HepG2 (cell line): ENCODE measurements at regions not wholly inside any gene's neighbourhood (a gene's known extent, or its start where the extent isn't known, plus 50 kb on each side); places are given as distances from the start of the nearest gene placed in this dataset.
A peak's percentile ranks its signal among the peaks of the same experiment; 100 is the strongest.

Source experiments
- CEBPB ChIP-seq: IDR thresholded peaks from 2 replicates; pipeline ENCODE4 v1.6.1; 2011; ENCODE audit warnings: low read depth, low read length, improper control_type of control experiment, borderline replicate concordance
- ETV5 ChIP-seq: IDR thresholded peaks from 2 replicates; pipeline ENCODE4 v1.6.1; 2018; ENCODE audit warnings: missing biosample characterization, missing genetic modification reagents, inconsistent platforms, borderline replicate concordance
- HHEX ChIP-seq: IDR thresholded peaks from 2 replicates; pipeline ENCODE4 v1.6.1; 2016; ENCODE audit warnings: control low read depth
- JUN ChIP-seq: sonication (generic); formaldehyde crosslinking; IDR thresholded peaks from 2 replicates; pipeline ENCODE4 v1.4.0; 2020; ENCODE audit warnings: mild to moderate bottlenecking, missing genetic modification reagents
- KAT2B ChIP-seq: fragments of 150-350 bp; IDR thresholded peaks from 2 replicates; pipeline ENCODE4 v1.6.1; 2014; ENCODE audit warnings: low read depth, low read length, borderline replicate concordance
- MZF1 ChIP-seq: sonication (generic); formaldehyde crosslinking; IDR thresholded peaks from 2 replicates; pipeline ENCODE4 v1.8.1; 2023; ENCODE audit warnings: mild to moderate bottlenecking, missing genetic modification reagents, borderline replicate concordance
- NFRKB ChIP-seq: fragments of 450-650 bp; IDR thresholded peaks from 2 replicates; pipeline ENCODE4 v1.6.1; 2017
- REL ChIP-seq: sonication (generic); formaldehyde crosslinking; conservative IDR thresholded peaks from 2 replicates; pipeline ENCODE4 v1.8.0; 2022; ENCODE audit warnings: mild to moderate bottlenecking, missing genetic modification reagents, moderate library complexity
- SKI ChIP-seq: fragments of 450-650 bp; IDR thresholded peaks from one replicate; pipeline ENCODE4 v1.6.1; 2018; ENCODE audit warnings: mild to moderate bottlenecking; ENCODE audit not compliant: partially characterized antibody
- SP2 ChIP-seq: sonication (generic); formaldehyde crosslinking; IDR thresholded peaks from 2 replicates; pipeline ENCODE4 v1.5.1; 2020; ENCODE audit warnings: mild to moderate bottlenecking, missing genetic modification reagents
- ZHX1 ChIP-seq: sonication (generic); formaldehyde crosslinking; IDR thresholded peaks from 2 replicates; pipeline ENCODE4 v1.8.1; 2022; ENCODE audit warnings: low read depth, mild to moderate bottlenecking, missing genetic modification reagents
- ZNF484 ChIP-seq: sonication (generic); formaldehyde crosslinking; IDR thresholded peaks from 2 replicates; pipeline ENCODE4 v1.5.1; 2020; ENCODE audit warnings: mild to moderate bottlenecking, low read depth, missing genetic modification reagents, borderline replicate concordance
- ZNF564 ChIP-seq: sonication (generic); formaldehyde crosslinking; IDR thresholded peaks from 2 replicates; pipeline ENCODE4 v1.8.1; 2023; ENCODE audit warnings: mild to moderate bottlenecking, missing genetic modification reagents
- TF ChIP-seq, protein P1 (sequence below): fragments of 450-650 bp; IDR thresholded peaks from 2 replicates; pipeline ENCODE4 v1.6.1; 2017; ENCODE audit warnings: mild to moderate bottlenecking
- TF ChIP-seq, protein P2 (sequence below): sonication (generic); formaldehyde crosslinking; IDR thresholded peaks from 2 replicates; pipeline ENCODE4 v1.5.0; 2020; ENCODE audit warnings: missing genetic modification reagents
- TF ChIP-seq, protein P3 (sequence below): sonication (generic); formaldehyde crosslinking; IDR thresholded peaks from 2 replicates; pipeline ENCODE4 v1.4.0; 2020; ENCODE audit warnings: mild to moderate bottlenecking, missing genetic modification reagents, borderline replicate concordance
- TF ChIP-seq, protein P4 (sequence below): fragments of 450-650 bp; IDR thresholded peaks from 2 replicates; pipeline ENCODE4 v1.6.1; 2016

GRCh38 chr19:56966225-56966696 lies 125.7 kb upstream of the PEG3 start (continued):
- TF ChIP-seq ZHX1 (CRISPR knock-in tag) (no peak), JUN (CRISPR knock-in tag) (no peak), ETV5 (0 out of 2 replicates have a peak, but pooled peaks have one; percentile 42), KAT2B (no peak), SKI (peak; percentile 43), ZNF484 (CRISPR knock-in tag) (no peak), REL (CRISPR knock-in tag) (no peak), ZNF564 (CRISPR knock-in tag) (peak; percentile 31; the same call in 1 of the 2 replicates), SP2 (CRISPR knock-in tag) (no peak), NFRKB (no peak), HHEX (CRISPR knock-in tag) (no peak), MZF1 (CRISPR knock-in tag) (no peak), CEBPB (no peak)
- TF ChIP-seq, protein P1, sequence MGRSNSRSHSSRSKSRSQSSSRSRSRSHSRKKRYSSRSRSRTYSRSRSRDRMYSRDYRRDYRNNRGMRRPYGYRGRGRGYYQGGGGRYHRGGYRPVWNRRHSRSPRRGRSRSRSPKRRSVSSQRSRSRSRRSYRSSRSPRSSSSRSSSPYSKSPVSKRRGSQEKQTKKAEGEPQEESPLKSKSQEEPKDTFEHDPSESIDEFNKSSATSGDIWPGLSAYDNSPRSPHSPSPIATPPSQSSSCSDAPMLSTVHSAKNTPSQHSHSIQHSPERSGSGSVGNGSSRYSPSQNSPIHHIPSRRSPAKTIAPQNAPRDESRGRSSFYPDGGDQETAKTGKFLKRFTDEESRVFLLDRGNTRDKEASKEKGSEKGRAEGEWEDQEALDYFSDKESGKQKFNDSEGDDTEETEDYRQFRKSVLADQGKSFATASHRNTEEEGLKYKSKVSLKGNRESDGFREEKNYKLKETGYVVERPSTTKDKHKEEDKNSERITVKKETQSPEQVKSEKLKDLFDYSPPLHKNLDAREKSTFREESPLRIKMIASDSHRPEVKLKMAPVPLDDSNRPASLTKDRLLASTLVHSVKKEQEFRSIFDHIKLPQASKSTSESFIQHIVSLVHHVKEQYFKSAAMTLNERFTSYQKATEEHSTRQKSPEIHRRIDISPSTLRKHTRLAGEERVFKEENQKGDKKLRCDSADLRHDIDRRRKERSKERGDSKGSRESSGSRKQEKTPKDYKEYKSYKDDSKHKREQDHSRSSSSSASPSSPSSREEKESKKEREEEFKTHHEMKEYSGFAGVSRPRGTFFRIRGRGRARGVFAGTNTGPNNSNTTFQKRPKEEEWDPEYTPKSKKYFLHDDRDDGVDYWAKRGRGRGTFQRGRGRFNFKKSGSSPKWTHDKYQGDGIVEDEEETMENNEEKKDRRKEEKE, result no peak
- TF ChIP-seq, protein P2, sequence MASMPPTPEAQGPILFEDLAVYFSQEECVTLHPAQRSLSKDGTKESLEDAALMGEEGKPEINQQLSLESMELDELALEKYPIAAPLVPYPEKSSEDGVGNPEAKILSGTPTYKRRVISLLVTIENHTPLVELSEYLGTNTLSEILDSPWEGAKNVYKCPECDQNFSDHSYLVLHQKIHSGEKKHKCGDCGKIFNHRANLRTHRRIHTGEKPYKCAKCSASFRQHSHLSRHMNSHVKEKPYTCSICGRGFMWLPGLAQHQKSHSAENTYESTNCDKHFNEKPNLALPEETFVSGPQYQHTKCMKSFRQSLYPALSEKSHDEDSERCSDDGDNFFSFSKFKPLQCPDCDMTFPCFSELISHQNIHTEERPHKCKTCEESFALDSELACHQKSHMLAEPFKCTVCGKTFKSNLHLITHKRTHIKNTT (CRISPR knock-in tag), result no peak
- TF ChIP-seq, protein P3, sequence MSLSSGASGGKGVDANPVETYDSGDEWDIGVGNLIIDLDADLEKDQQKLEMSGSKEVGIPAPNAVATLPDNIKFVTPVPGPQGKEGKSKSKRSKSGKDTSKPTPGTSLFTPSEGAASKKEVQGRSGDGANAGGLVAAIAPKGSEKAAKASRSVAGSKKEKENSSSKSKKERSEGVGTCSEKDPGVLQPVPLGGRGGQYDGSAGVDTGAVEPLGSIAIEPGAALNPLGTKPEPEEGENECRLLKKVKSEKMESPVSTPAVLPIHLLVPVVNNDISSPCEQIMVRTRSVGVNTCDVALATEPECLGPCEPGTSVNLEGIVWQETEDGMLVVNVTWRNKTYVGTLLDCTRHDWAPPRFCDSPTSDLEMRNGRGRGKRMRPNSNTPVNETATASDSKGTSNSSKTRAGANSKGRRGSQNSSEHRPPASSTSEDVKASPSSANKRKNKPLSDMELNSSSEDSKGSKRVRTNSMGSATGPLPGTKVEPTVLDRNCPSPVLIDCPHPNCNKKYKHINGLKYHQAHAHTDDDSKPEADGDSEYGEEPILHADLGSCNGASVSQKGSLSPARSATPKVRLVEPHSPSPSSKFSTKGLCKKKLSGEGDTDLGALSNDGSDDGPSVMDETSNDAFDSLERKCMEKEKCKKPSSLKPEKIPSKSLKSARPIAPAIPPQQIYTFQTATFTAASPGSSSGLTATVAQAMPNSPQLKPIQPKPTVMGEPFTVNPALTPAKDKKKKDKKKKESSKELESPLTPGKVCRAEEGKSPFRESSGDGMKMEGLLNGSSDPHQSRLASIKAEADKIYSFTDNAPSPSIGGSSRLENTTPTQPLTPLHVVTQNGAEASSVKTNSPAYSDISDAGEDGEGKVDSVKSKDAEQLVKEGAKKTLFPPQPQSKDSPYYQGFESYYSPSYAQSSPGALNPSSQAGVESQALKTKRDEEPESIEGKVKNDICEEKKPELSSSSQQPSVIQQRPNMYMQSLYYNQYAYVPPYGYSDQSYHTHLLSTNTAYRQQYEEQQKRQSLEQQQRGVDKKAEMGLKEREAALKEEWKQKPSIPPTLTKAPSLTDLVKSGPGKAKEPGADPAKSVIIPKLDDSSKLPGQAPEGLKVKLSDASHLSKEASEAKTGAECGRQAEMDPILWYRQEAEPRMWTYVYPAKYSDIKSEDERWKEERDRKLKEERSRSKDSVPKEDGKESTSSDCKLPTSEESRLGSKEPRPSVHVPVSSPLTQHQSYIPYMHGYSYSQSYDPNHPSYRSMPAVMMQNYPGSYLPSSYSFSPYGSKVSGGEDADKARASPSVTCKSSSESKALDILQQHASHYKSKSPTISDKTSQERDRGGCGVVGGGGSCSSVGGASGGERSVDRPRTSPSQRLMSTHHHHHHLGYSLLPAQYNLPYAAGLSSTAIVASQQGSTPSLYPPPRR (CRISPR knock-in tag), result peak; percentile 72; the same call in 1 of the 2 replicates
- TF ChIP-seq, protein P4, sequence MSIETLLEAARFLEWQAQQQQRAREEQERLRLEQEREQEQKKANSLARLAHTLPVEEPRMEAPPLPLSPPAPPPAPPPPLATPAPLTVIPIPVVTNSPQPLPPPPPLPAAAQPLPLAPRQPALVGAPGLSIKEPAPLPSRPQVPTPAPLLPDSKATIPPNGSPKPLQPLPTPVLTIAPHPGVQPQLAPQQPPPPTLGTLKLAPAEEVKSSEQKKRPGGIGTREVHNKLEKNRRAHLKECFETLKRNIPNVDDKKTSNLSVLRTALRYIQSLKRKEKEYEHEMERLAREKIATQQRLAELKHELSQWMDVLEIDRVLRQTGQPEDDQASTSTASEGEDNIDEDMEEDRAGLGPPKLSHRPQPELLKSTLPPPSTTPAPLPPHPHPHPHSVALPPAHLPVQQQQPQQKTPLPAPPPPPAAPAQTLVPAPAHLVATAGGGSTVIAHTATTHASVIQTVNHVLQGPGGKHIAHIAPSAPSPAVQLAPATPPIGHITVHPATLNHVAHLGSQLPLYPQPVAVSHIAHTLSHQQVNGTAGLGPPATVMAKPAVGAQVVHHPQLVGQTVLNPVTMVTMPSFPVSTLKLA, result no peak
